OCI-LY3 (cell line): ENCODE measurements at regions not wholly inside any gene's neighbourhood (a gene's known extent, or its start where the extent isn't known, plus 50 kb on each side); places are given as distances from the start of the nearest gene placed in this dataset.

Source experiments
- EZH2phosphoT487 ChIP-seq: fragments of 200-600 bp; shearing (Covaris generic); IDR thresholded peaks from 2 replicates; pipeline ENCODE4 v1.6.1; 2018; ENCODE audit warnings: antibody characterized with exemption, mixed run types, low read depth
- TF ChIP-seq, protein P1 (sequence below): fragments of 200-600, 300-600 bp; sonication (generic); IDR thresholded peaks from 2 replicates; pipeline ENCODE4 v1.5.1; 2014; ENCODE audit warnings: antibody characterized with exemption, low read length, low read depth

GRCh38 chr13:28555096-28555495 lies 60.2 kb upstream of the FLT1 start:
- TF ChIP-seq, protein P1, sequence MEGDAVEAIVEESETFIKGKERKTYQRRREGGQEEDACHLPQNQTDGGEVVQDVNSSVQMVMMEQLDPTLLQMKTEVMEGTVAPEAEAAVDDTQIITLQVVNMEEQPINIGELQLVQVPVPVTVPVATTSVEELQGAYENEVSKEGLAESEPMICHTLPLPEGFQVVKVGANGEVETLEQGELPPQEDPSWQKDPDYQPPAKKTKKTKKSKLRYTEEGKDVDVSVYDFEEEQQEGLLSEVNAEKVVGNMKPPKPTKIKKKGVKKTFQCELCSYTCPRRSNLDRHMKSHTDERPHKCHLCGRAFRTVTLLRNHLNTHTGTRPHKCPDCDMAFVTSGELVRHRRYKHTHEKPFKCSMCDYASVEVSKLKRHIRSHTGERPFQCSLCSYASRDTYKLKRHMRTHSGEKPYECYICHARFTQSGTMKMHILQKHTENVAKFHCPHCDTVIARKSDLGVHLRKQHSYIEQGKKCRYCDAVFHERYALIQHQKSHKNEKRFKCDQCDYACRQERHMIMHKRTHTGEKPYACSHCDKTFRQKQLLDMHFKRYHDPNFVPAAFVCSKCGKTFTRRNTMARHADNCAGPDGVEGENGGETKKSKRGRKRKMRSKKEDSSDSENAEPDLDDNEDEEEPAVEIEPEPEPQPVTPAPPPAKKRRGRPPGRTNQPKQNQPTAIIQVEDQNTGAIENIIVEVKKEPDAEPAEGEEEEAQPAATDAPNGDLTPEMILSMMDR: no peak
- no peak for TF ChIP-seq EZH2phosphoT487
